Fibroblast of lung (primary cell): ENCODE measurements at regions not wholly inside any gene's neighbourhood (a gene's known extent, or its start where the extent isn't known, plus 50 kb on each side); places are given as distances from the start of the nearest gene placed in this dataset.

Experiments
- DNase-seq, 2 donors: peaks; one replicate each; pipeline versions ENCODE4 v3.0.0 to v3.0.0-alpha.2; 2010; ENCODE audit warnings: low read depth in 2 of 2
- H2AFZ ChIP-seq: 2 replicates; pipeline ENCODE4 v1.5.1; 2012; ENCODE audit warnings: low read length, control low read depth, inconsistent platforms
- H3K27ac ChIP-seq: 2 replicates; pipeline ENCODE4 v1.5.1; 2011; ENCODE audit warnings: low read length, control low read depth; ENCODE audit not compliant: insufficient read depth
- H3K27me3 ChIP-seq: 2 replicates; pipeline ENCODE4 v1.5.1; 2011; ENCODE audit warnings: mild to moderate bottlenecking, low read length; ENCODE audit not compliant: control insufficient read depth, insufficient read depth
- H3K36me3 ChIP-seq: 2 replicates; pipeline ENCODE4 v1.5.1; 2011; ENCODE audit warnings: low read length; ENCODE audit not compliant: control insufficient read depth, insufficient read depth
- H3K4me1 ChIP-seq: 2 replicates; pipeline ENCODE4 v1.5.1; 2011; ENCODE audit warnings: low read length; ENCODE audit not compliant: control insufficient read depth, insufficient read depth; ENCODE audit errors: extremely low read depth
- H3K4me2 ChIP-seq: 2 replicates; pipeline ENCODE4 v1.5.1; 2011; ENCODE audit warnings: low read length, control low read depth; ENCODE audit not compliant: insufficient read depth; ENCODE audit errors: extremely low read depth
- H3K4me3 ChIP-seq, 4 experiments: fragments of 200-600 bp in 1 of 4; sonication (generic) in 1 of 4; replicated peaks in 1 of 4; 2 replicates each; pipeline ENCODE4 v1.5.1; 2011 to 2016; ENCODE audit warnings: low read length in 4 of 4, low read depth in 3 of 4, mild to moderate bottlenecking in 3 of 4, control low read depth in 2 of 4, inconsistent platforms in 1 of 4, mixed read lengths in 1 of 4; ENCODE audit not compliant: insufficient read depth in 1 of 4; ENCODE audit errors: control extremely low read depth in 1 of 4
- H3K79me2 ChIP-seq: 2 replicates; pipeline ENCODE4 v1.5.1; 2012; ENCODE audit warnings: mild to moderate bottlenecking, low read length, inconsistent platforms; ENCODE audit not compliant: control insufficient read depth, insufficient read depth
- H3K9ac ChIP-seq: 2 replicates; pipeline ENCODE4 v1.5.1; 2011; ENCODE audit warnings: mild to moderate bottlenecking, low read length, control low read depth; ENCODE audit not compliant: insufficient read depth
- H3K9me3 ChIP-seq: 2 replicates; pipeline ENCODE4 v1.5.1; 2012; ENCODE audit warnings: low read depth, low read length; ENCODE audit not compliant: control insufficient read depth, insufficient read depth
- H4K20me1 ChIP-seq: 2 replicates; pipeline ENCODE4 v1.5.1; 2011; ENCODE audit warnings: low read length; ENCODE audit not compliant: control insufficient read depth, insufficient read depth; ENCODE audit errors: extremely low read depth
- EZH2 ChIP-seq: IDR thresholded peaks from 2 replicates; pipeline ENCODE4 v1.5.1; 2012; ENCODE audit warnings: low read length, control low read depth, mild to moderate bottlenecking; ENCODE audit errors: missing control alignments
- TF ChIP-seq, protein P1 (sequence below), 2 donors: IDR thresholded peaks in 1 of 2; conservative IDR thresholded peaks in 1 of 2; 1 replicate in 1 of 2; 2 replicates in 1 of 2; pipeline ENCODE4 v1.5.1; 2011 to 2012; ENCODE audit warnings: low read length in 2 of 2, control low read depth in 1 of 2, inconsistent platforms in 1 of 2, low read depth in 1 of 2, mild to moderate bottlenecking in 1 of 2

GRCh38 chr6:110549277-110549676 is 72.9 kb upstream of the SLC22A16 start:
- no peaks in the 10 kb centered on the region for H3K36me3 ChIP-seq
- H3K79me2 ChIP-seq, result no peaks in the 10 kb centered on the region
- no peak overlapping the region for H3K4me2 ChIP-seq
- H3K4me3 ChIP-seq, result no peak overlapping the region
- H4K20me1 ChIP-seq, result no peaks in the 10 kb centered on the region
- no peak overlapping the region for H2AFZ ChIP-seq
- no peaks in the 10 kb centered on the region for H3K4me1 ChIP-seq
- no peak overlapping the region for H3K9ac ChIP-seq
- H3K9me3 ChIP-seq, result no peaks in the 10 kb centered on the region
- TF ChIP-seq, protein P1, sequence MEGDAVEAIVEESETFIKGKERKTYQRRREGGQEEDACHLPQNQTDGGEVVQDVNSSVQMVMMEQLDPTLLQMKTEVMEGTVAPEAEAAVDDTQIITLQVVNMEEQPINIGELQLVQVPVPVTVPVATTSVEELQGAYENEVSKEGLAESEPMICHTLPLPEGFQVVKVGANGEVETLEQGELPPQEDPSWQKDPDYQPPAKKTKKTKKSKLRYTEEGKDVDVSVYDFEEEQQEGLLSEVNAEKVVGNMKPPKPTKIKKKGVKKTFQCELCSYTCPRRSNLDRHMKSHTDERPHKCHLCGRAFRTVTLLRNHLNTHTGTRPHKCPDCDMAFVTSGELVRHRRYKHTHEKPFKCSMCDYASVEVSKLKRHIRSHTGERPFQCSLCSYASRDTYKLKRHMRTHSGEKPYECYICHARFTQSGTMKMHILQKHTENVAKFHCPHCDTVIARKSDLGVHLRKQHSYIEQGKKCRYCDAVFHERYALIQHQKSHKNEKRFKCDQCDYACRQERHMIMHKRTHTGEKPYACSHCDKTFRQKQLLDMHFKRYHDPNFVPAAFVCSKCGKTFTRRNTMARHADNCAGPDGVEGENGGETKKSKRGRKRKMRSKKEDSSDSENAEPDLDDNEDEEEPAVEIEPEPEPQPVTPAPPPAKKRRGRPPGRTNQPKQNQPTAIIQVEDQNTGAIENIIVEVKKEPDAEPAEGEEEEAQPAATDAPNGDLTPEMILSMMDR (conservative IDR thresholded peaks at IDR 0.05 in 1 of 2, IDR thresholded peaks at IDR 0.05 in 1 of 2; ENCODE audit: low read depth in 1 of 2, low read length in 2 of 2), result no peak
- TF ChIP-seq EZH2, result no peak
- H3K27me3 ChIP-seq, result no peaks in the 10 kb centered on the region
- no peak overlapping the region for H3K27ac ChIP-seq
- DNase-seq, result no peak

- no peak for DNase-seq
- Histone ChIP-seq H3K36me3 (no peaks in the 10 kb centered on the region), H3K27me3 (no peaks in the 10 kb centered on the region), H3K4me2 (no peak overlapping the region), H3K79me2 (no peaks in the 10 kb centered on the region), H3K9me3 (no peaks in the 10 kb centered on the region), H2AFZ (no peak overlapping the region), H3K4me1 (no peaks in the 10 kb centered on the region), H3K9ac (no peak overlapping the region), H4K20me1 (no peaks in the 10 kb centered on the region), H3K27ac (no peak overlapping the region), H3K4me3 (no peak overlapping the region)
- TF ChIP-seq, protein P1 (conservative IDR thresholded peaks at IDR 0.05 in 1 of 2, IDR thresholded peaks at IDR 0.05 in 1 of 2; ENCODE audit: low read depth in 1 of 2, low read length in 2 of 2), result no peak
- TF ChIP-seq EZH2, result no peak
These were observed 71.9 kb upstream of the SLC22A16 start for GRCh38 chr6:110548110-110548847.

DNA sequence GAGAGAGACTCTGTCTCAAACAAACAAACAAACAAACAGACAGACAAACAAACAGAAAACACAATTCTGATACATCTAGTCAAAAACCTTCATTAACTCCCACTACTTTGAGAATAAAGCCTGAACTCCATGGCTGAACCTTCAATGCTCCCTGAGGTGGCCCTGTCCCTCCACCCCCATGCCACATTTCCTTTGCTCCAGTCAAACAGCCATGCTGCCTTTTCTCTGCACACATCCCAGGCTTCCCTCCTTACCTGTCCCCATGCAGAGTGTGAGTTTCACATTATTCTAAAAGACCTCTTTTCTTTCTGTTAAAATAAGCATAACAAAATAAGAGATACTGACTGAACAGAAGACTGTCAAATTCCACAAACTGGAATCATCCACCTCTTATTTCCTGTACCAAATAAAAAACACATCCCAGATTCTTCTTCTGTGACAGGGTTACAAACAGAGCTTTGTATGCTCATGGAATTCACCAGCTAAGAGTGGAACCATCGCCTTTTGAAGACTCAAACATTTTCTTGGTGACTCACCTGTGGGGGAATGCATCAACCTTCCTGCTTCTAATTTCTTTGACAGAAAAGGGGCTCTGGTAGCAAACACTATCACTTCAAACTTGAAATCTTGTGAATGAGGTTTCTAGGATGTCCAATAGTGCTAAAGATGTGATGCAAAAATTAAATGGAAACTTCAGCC is 71.0 kb upstream of the SLC22A16 start:
- Histone ChIP-seq H3K79me2 (no peaks in the 10 kb centered on the region), H3K9ac (no peak overlapping the region), H4K20me1 (no peaks in the 10 kb centered on the region), H3K9me3 (no peaks in the 10 kb centered on the region), H3K27me3 (no peaks in the 10 kb centered on the region), H2AFZ (no peak overlapping the region), H3K36me3 (no peaks in the 10 kb centered on the region), H3K27ac (no peak overlapping the region), H3K4me1 (no peaks in the 10 kb centered on the region), H3K4me3 (no peak overlapping the region), H3K4me2 (peak overlapping the region; percentile 23)
- TF ChIP-seq, protein P1 (conservative IDR thresholded peaks at IDR 0.05 in 1 of 2, IDR thresholded peaks at IDR 0.05 in 1 of 2; ENCODE audit: low read depth in 1 of 2, low read length in 2 of 2), result no peak
- TF ChIP-seq EZH2, result no peak
- peak in 1 of 2 donors; percentile 79 for DNase-seq
